ENCODE measurements at regions not wholly inside any gene's neighbourhood (a gene's known extent, or its start where the extent isn't known, plus 50 kb on each side); places are given as distances from the start of the nearest gene placed in this dataset.

GRCh38 chr3:195001961-195002861 is 268.7 kb downstream of the XXYLT1 start:
- DNase-seq, result peak; percentile 98

GRCh38 chr3:195003006-195003892 is 267.7 kb downstream of the XXYLT1 start:
- DNase-seq, result peak; percentile 18

GRCh38 chr3:195003893-195004289 is 267.1 kb downstream of the XXYLT1 start:
- no peak for DNase-seq

- DNase-seq, result no peak
Observed at GRCh38 chr3:195004512-195005250, 266.3 kb downstream of the XXYLT1 start.

GRCh38 chr3:195005251-195005620 is 265.7 kb downstream of the XXYLT1 start:
- no peak for DNase-seq

- DNase-seq, result no peak
Observed at GRCh38 chr3:195005759-195006510, 265.0 kb downstream of the XXYLT1 start.

- no peak for DNase-seq
Observed at GRCh38 chr3:195007151-195007550, 263.8 kb downstream of the XXYLT1 start.

- peak; percentile 47 for DNase-seq
Observed at GRCh38 chr3:195007766-195008165, 263.2 kb downstream of the XXYLT1 start.

- DNase-seq, result no peak
Observed at GRCh38 chr3:195008816-195009215, 262.1 kb downstream of the XXYLT1 start.

- DNase-seq, result no peak
Observed at GRCh38 chr3:195009616-195010015, 261.3 kb downstream of the XXYLT1 start.

GRCh38 chr3:195010551-195011100 is 260.3 kb downstream of the XXYLT1 start:
- DNase-seq, result no peak

GRCh38 chr3:195011231-195011834 is 259.6 kb downstream of the XXYLT1 start:
- DNase-seq, result no peak

GRCh38 chr3:195012100-195012499 is 258.9 kb downstream of the XXYLT1 start:
- DNase-seq, result no peak

GRCh38 chr3:195012571-195012970 is 258.4 kb downstream of the XXYLT1 start:
- DNase-seq, result no peak

GRCh38 chr3:195013411-195014361 is 257.3 kb downstream of the XXYLT1 start:
- no peak for DNase-seq

GRCh38 chr3:195015021-195015420 is 255.9 kb downstream of the XXYLT1 start:
- DNase-seq, result no peak

- no peak for DNase-seq
Observed at GRCh38 chr3:195017151-195017550, 253.8 kb downstream of the XXYLT1 start.

Data from NCI-H524 treated with DMSO at 0.1 percent for 48 hours (cell line).